Prostate gland (tissue), 2 donors: ENCODE measurements at regions not wholly inside any gene's neighbourhood (a gene's known extent, or its start where the extent isn't known, plus 50 kb on each side); places are given as distances from the start of the nearest gene placed in this dataset.

Experiments used
- DNase-seq: peaks from one replicate; pipeline ENCODE4 v3.0.0-alpha.2; 2019; ENCODE audit warnings: low spot score
- H3K27ac ChIP-seq, 2 donors: fragments of 200-600 bp; sonication (generic); 2 replicates each; pipeline ENCODE4 v1.5.1; 2017 to 2019
- H3K27me3 ChIP-seq: fragments of 200-600 bp; sonication (generic); replicated peaks from 2 replicates; pipeline ENCODE4 v1.5.1; 2019; ENCODE audit not compliant: insufficient read depth
- H3K36me3 ChIP-seq, 2 donors: fragments of 200-600 bp; sonication (generic); 1 replicate in 1 of 2; 2 replicates in 1 of 2; pipeline versions ENCODE4 v1.5.1 to v1.8.1; 2017 to 2019
- H3K4me1 ChIP-seq: fragments of 200-600 bp; sonication (generic); replicated peaks from 2 replicates; pipeline ENCODE4 v1.5.1; 2019
- H3K4me3 ChIP-seq, 2 donors: fragments of 200-600 bp; sonication (generic); 2 replicates each; pipeline ENCODE4 v1.5.1; 2017 to 2019
- H3K9me3 ChIP-seq: fragments of 200-600 bp; sonication (generic); 2 replicates; pipeline ENCODE4 v1.5.1; 2017
- POLR2A ChIP-seq: fragments of 450-650 bp; IDR thresholded peaks from one replicate; pipeline ENCODE4 v1.6.1; 2016; ENCODE audit warnings: antibody characterized with exemption, mild to moderate bottlenecking
- POLR2AphosphoS5 ChIP-seq: sonication (generic); formaldehyde crosslinking; IDR thresholded peaks from one replicate; pipeline ENCODE4 v1.6.1; 2017; ENCODE audit warnings: antibody characterized with exemption
- WGBS: methylation state at CpG from one replicate; pipeline ENCODE4 v1.1.5; 2018; 5-methylcytosine and 5-hydroxymethylcytosine counted together
- intact Hi-C: fragments of 100-400 bp; cut with DNase I; formaldehyde crosslinking; loops from one replicate; pipeline ENCODE4 v1.14.2; 2022
- TF ChIP-seq, protein P1 (sequence below), 4 experiments: fragments of 200-600 bp in 2 of 4; fragments of 450-650 bp in 2 of 4; sonication (generic) in 2 of 4; IDR thresholded peaks; 1 replicate in 3 of 4; 2 replicates in 1 of 4; pipeline ENCODE4 v1.5.1; 2016 to 2019; ENCODE audit warnings: antibody characterized with exemption in 4 of 4, mild to moderate bottlenecking in 2 of 4, moderate library complexity in 2 of 4

DNA sequence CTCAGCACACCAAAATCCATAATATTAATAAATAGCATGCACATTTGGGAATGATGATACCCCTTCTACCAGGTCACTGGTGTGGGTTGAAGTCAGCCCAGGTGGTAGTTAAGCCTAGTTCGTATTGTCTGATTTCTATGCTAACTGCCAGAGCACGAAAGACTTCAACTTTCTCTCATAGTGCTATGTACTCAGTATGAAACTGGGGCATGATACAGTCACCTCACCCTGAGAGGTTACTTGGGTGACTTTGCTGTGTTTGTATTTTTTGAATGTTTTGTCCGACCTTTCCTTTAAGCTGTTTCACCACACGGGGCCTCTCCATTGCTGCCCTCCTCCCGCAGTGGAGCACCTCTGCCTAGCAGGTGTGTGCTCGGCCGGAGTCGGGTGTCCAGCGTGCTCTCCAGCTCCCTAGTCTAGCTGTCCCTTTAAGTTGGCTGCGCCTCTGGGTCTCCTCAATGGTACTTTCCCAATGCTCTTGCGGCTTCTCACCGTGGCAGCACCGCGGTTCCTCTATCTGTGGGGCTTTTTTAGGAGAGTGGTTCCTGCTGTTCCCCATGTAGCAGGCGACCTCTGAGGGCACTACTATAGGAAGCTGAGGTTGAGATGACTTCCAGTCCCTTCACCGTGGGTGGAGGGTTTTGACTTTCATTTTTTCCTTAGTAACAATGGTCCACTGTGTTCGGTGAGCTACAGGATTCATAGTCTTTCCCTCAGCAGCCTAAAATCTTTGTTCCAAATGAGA lies 524.0 kb upstream of the PFKP start:
- intact Hi-C loops = no loop called here
- Histone ChIP-seq H3K36me3 (no peaks in the 10 kb centered on the region), H3K27me3 (no peaks in the 10 kb centered on the region), H3K9me3 (no peaks in the 10 kb centered on the region), H3K27ac (no peak overlapping the region), H3K4me1 (no peaks in the 10 kb centered on the region), H3K4me3 (no peak overlapping the region)
- DNase-seq = no peak
- TF ChIP-seq, protein P1, sequence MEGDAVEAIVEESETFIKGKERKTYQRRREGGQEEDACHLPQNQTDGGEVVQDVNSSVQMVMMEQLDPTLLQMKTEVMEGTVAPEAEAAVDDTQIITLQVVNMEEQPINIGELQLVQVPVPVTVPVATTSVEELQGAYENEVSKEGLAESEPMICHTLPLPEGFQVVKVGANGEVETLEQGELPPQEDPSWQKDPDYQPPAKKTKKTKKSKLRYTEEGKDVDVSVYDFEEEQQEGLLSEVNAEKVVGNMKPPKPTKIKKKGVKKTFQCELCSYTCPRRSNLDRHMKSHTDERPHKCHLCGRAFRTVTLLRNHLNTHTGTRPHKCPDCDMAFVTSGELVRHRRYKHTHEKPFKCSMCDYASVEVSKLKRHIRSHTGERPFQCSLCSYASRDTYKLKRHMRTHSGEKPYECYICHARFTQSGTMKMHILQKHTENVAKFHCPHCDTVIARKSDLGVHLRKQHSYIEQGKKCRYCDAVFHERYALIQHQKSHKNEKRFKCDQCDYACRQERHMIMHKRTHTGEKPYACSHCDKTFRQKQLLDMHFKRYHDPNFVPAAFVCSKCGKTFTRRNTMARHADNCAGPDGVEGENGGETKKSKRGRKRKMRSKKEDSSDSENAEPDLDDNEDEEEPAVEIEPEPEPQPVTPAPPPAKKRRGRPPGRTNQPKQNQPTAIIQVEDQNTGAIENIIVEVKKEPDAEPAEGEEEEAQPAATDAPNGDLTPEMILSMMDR (IDR thresholded peaks at IDR 0.05) = no peak
- no peak for TF ChIP-seq POLR2A
- TF ChIP-seq POLR2AphosphoS5 = no peak
- 90% methylated on average over 17 of the region's 17 CpGs for WGBS

DNA sequence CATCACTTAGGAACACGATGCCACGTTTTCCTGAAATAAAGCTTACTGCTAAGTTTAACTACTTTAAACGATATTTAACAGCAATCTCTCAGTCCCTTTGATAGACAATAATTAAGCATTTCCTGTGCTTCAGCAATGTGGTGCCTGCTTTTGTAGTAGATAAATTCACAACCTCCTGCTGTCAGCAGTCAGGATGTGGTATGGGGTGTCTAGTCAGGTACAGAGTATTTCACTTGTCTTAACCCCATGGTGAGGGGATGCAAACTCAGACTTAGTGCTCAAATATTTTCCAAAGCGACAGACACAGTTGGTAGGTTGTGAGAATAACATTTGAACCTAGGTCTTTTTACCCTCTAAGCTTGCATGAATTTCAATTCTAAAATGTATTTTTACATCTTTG lies 526.2 kb upstream of the PFKP start:
- Histone ChIP-seq H3K27ac (no peak overlapping the region), H3K9me3 (no peaks in the 10 kb centered on the region), H3K36me3 (no peaks in the 10 kb centered on the region), H3K4me1 (no peaks in the 10 kb centered on the region), H3K4me3 (no peak overlapping the region), H3K27me3 (no peaks in the 10 kb centered on the region)
- intact Hi-C loops = no loop called here
- DNase-seq = no peak
- TF ChIP-seq POLR2AphosphoS5 (no peak), POLR2A (no peak)
- TF ChIP-seq, protein P1 (IDR thresholded peaks at IDR 0.05) = no peak
- WGBS = 67% methylated on average over 4 of the region's 4 CpGs

DNA sequence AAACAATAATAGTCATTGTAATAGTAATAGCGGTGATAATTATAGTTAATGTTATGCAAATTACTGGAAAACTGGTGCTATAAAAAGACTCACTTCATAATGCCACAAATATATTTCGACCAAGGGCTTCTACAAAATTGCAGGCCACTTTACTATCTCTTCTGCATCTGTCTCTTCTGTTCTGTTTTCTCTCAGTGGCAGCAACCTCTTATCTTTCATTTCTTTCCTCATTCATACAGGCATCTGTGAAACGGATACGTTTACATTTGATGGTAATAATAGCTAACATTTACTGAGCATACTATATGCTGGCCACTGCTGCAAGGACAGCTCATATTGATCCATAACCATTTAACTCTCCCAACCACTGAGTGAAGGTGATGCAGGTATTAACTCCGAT lies 537.4 kb upstream of the PFKP start:
- 67% methylated on average over 5 of the region's 5 CpGs for WGBS
- no peak overlapping the region for H3K4me3 ChIP-seq
- no peaks in the 10 kb centered on the region for H3K36me3 ChIP-seq
- no peak overlapping the region for H3K27ac ChIP-seq
- TF ChIP-seq POLR2AphosphoS5 (no peak), POLR2A (no peak)
- TF ChIP-seq, protein P1 (IDR thresholded peaks at IDR 0.05) = no peak
- DNase-seq = no peak
- intact Hi-C loops = no loop called here
- H3K9me3 ChIP-seq = no peaks in the 10 kb centered on the region
- H3K27me3 ChIP-seq = no peaks in the 10 kb centered on the region
- H3K4me1 ChIP-seq = no peaks in the 10 kb centered on the region

DNA sequence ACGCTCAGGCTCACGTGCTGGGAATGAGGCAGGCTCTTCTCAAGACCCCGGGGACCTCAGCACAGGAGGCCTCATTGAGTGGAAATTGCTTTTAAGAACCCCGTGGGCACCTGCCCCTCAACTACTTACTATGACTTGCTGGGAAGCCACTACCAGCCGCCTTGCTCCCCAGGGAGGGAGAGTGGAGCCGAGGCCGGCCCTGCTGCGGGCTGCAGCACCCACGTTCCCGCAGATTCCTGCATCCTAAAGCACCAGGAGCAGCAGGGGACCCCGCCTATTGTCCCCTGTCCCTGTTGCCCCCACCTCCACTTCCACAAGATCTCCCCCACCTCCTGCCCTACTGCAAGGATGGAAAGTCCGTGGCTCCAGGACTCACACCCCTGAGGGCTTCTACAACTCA lies 541.6 kb upstream of the PFKP start:
- TF ChIP-seq, protein P1 (IDR thresholded peaks at IDR 0.05) = no peak
- no peak for TF ChIP-seq POLR2A
- no peak for TF ChIP-seq POLR2AphosphoS5
- intact Hi-C loops = no loop called here
- 88% methylated on average over 12 of the region's 12 CpGs for WGBS

GRCh38 chr10:2519139-2519538 lies 548.2 kb upstream of the PFKP start:
- TF ChIP-seq, protein P1 (IDR thresholded peaks at IDR 0.05) = no peak
- TF ChIP-seq POLR2A (no peak), POLR2AphosphoS5 (no peak)
- Histone ChIP-seq H3K9me3 (no peaks in the 10 kb centered on the region), H3K27ac (no peak overlapping the region), H3K4me3 (no peak overlapping the region), H3K4me1 (no peaks in the 10 kb centered on the region), H3K27me3 (no peaks in the 10 kb centered on the region), H3K36me3 (no peaks in the 10 kb centered on the region)
- no peak for DNase-seq
- WGBS = 78% methylated on average over 8 of the region's 8 CpGs
- intact Hi-C loops = no loop called here

More for the DNA sequence above, 541.6 kb upstream of the PFKP start:
- no peak overlapping the region for H3K27ac ChIP-seq
- H3K36me3 ChIP-seq = no peaks in the 10 kb centered on the region
- no peaks in the 10 kb centered on the region for H3K27me3 ChIP-seq
- no peaks in the 10 kb centered on the region for H3K4me1 ChIP-seq
- H3K9me3 ChIP-seq = no peaks in the 10 kb centered on the region
- no peak overlapping the region for H3K4me3 ChIP-seq
- no peak for DNase-seq
